Stimulated activated CD4-positive, alpha-beta T cell treated with anti-CD3 and anti-CD28 coated beads, TNF-alpha, amount 100 ng/mL, for 1 hour (primary cell): ENCODE measurements at regions not wholly inside any gene's neighbourhood (a gene's known extent, or its start where the extent isn't known, plus 50 kb on each side); places are given as distances from the start of the nearest gene placed in this dataset.
"Not testable (repeated sequence)": the region's sequence is repeated elsewhere in the genome, so short reads cannot be mapped to it uniquely, and the experiment has no call there.

Source experiments
- DNase-seq, 3 donors: peaks; one replicate each; pipeline ENCODE4 v3.0.0-alpha.2; 2020; ENCODE audit warnings: low read depth in 3 of 3, low spot score in 1 of 3

- DNase-seq: not testable (repeated sequence)
These were observed 73.5 kb downstream of the NPIPA8 start for GRCh38 chr16:18263046-18263445.

DNA sequence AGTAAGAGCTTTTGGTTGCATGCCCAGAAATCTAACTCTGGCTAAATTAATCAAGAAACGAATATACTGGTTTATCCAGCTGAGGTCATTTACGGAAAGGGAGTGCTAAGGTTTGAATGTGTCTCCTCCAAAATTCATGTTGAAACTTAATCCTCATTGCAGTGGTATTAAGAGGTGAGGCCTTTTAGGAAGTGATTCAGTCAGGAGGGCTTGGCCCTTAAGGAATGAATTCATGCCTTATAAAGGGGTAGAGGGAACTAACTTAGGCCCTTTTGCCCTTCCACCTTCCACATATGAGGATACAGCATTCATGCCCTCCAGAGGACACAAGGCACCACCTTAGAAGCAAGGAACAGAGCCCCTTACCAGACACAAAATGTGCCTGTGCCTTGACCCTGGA is 74.7 kb downstream of the NPIPA8 start:
- not testable (repeated sequence) for DNase-seq

- not testable (repeated sequence) for DNase-seq
These were observed 76.9 kb downstream of the NPIPA8 start for GRCh38 chr16:18259496-18260176.

DNA sequence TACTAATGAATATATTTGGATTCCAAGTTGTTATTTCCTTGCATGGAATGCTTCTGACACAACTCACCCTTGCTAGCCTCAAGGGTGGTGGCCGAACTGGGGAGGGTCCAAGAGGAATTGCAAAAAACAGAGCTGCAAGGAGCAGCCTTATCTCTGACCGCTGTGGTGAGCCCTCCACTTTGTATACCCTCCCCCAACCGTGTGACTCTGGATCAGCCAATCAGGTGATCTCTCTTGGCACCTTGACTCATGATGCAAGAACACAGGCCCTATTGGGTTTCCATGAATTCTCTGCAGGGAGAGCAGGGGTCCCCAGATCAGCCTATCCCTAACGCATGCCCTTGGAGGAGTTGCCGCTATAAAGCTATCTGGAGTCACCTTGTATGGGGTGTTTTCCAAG is 83.6 kb downstream of the NPIPA8 start:
- DNase-seq: not testable (repeated sequence)

DNA sequence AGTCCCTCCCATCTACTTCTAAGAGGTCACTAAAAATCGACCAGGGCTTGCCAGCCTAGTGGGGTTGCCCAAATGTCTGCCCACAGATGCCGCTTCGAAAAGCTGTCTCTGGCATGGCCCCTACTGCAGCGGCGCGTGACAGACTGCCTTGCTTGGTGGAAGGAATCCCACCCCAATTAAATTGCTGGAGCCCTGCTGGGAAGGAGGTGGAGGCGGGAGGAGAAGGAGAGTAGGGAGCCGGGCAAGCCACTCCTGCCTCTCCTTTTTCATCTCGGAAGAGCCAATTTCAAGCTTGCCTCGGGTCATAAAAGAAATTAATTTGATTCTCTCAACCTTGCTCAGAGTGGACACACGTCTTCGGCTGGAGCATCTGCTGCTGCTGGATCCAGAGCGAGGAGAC is 106.0 kb downstream of the NPIPA8 start:
- not testable (repeated sequence) for DNase-seq

DNA sequence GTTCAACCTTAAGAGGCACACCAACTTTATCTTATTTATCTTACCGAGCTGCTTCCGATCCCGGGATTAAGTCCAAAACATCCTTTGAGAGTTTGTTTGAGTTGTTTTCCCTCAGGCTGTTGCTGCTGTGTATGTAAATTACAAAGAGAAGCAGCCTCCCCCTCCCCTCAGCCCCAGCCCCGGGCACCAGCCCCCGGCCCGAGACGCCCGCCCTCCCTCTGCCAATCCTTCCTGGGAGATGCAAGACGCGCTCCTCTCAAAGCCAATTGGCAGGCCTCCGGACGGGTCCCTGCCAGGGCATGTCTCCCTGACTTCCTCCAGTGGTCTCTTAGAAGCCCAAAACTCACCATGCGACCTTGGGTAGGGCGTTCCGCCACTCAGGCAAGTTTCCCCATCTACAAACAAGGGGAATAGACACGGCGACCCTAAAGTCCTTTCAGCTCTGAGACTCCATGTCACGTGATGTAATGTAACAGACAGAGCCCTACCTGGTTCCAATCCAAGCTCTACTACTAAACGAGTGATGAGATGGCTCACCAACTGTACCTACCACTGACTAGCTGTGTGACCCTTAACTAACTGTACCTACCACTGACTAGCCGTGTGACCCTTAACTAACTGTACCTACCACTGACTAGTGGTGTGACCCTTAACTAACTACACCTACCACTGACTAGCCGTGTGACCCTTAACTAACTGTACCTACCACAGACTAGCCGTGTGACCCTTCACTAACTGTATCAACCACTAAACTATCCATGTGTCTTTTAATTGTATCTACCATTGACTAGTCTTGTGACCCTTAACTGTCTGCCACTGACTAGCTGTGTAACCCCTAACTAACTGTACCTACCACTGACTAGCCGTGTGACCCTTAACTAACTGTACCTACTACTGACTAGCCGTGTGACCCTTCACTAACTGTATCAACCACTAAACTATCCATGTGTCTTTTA is 114.2 kb downstream of the NPIPA8 start:
- not testable (repeated sequence) for DNase-seq

- not testable (repeated sequence) for DNase-seq
These were observed 118.8 kb downstream of the NPIPA8 start for GRCh38 chr16:18217741-18218140.

GRCh38 chr16:18216814-18217213 is 119.7 kb downstream of the NPIPA8 start:
- not testable (repeated sequence) for DNase-seq

DNA sequence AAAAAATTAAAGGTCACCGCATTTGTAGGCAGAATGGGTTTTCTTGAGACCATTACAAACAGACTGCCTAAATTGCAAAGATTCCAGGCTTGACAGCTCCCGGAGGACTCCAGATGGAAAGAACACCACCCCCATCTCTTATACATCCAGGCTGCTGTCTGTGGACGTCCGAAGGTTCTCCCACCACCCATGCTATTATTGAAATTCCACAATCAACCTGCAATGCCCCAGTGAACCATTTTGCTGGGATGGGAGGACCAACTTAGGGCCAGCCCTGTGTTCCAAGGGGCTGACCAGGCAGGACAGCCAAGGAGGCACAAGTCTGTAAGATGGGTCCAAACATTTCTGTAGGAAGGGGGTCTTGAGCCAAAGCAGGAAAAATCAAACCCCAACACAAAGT is 122.7 kb downstream of the NPIPA8 start:
- not testable (repeated sequence) for DNase-seq

DNA sequence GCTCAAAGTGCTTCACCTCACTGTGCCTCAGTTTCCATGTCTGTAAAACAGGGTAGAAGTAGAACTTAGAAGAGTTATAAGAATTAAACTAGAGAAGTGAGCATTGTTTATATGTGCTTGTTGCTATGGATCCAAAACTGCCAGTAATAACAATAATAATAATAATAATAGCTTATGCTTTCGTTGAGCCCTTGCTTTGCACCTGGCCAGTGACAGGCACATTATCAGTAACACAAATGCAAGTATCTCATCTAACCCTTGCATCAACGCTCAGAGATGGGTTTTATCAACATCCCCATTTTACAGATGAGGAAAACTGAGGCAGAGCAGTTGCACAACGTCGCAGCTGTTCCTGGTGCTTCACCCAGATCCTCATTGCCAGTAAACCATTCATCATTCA is 125.0 kb downstream of the NPIPA8 start:
- not testable (repeated sequence) for DNase-seq

DNA sequence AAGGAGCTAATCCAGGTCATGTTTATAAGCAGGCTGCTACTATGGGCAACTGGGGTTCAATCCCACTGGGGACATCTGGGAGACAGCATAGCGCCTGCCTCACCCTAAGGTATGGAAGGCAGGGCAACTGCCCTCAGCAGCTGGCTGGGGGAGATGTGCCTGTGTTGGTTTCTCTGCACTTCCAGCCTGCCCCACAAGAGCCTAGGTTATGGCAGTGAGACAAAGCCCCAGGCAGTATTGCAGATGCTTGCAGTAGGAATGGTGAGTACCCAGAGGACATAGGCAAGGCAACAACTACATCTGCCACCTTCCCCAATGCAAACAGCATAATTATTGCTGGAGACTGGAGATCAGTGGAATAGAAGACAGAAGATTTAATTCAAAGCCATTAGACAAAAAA is 131.8 kb downstream of the NPIPA8 start:
- not testable (repeated sequence) for DNase-seq

GRCh38 chr16:18204309-18204708 is 132.2 kb downstream of the NPIPA8 start:
- not testable (repeated sequence) for DNase-seq

DNA sequence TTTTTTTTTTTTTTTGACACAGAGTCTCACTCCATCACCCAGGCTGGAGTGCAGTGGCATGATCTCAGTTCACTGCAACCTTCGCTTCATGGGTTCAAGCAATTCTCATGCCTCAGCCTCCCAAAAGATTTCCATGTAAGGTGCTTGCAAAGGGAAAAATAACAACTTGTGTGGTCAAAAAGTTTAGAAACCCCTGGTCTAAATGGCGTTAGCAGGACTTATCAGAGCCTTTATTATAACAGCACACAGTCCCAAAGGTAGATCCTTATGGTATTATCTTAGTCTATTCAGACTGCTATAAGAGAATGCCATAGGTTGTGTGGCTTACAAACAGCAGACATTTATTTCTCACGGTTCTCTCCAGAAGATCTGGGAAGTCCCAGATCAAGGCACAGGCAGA is 135.0 kb downstream of the NPIPA8 start:
- not testable (repeated sequence) for DNase-seq

DNA sequence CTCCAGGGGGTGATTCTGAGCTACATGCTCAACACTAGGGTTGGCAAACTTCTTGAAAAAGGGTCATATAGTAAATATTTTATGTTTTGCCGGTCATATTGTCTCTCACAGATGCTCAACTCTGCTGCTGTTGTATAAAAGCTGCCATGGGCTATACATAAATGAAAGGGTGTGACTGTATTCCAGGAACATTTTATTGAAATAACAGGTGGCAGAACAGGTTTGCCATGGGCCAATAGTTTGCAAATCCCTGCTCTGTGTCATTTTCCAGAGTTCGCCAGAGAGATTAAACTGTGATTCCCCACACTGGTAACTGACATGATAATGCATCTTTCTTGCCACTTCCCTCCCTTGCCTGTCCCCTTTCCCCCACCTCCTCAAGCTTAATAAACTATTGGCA is 144.1 kb downstream of the NPIPA8 start:
- DNase-seq: not testable (repeated sequence)

DNA sequence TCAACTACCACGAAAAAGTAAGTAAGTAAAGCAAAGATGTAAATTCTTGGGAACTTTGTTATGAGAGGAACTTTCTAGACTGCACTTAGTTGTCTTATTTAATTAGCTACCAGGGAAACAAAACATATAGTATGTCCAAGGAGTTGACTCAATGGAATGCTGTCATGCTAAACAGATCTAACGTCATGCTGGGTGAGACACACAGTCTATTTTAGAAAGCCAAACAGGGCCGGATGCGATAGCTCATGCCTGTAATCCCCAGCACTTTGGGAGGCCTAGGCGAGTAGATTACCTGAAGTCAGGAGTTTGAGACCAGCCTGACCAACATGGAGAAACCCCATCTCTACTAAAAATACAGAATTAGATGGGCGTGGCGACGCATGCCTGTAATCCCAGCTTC is 146.4 kb downstream of the NPIPA8 start:
- DNase-seq: not testable (repeated sequence)

DNA sequence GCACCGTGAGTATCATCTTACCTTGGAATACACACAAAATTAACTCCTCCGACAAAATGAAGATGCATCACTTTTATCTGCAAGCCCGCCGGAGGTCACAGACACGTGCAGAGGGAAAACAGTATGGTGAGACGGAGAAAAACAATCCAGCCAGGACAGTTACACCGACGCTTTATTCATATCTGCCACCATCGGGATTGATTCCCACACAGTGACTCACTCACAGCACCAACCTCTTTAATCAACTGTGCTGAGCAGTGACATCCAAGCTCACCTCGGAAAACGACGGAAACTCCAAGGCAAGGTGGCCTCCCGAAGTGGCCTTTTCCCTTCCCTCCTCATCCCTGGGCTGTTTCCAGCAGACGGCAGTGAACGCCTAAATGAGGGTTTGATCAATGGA is 151.8 kb downstream of the NPIPA8 start:
- DNase-seq: not testable (repeated sequence)

- not testable (repeated sequence) for DNase-seq
These were observed 155.5 kb downstream of the NPIPA8 start for GRCh38 chr16:18181028-18181427.

DNA sequence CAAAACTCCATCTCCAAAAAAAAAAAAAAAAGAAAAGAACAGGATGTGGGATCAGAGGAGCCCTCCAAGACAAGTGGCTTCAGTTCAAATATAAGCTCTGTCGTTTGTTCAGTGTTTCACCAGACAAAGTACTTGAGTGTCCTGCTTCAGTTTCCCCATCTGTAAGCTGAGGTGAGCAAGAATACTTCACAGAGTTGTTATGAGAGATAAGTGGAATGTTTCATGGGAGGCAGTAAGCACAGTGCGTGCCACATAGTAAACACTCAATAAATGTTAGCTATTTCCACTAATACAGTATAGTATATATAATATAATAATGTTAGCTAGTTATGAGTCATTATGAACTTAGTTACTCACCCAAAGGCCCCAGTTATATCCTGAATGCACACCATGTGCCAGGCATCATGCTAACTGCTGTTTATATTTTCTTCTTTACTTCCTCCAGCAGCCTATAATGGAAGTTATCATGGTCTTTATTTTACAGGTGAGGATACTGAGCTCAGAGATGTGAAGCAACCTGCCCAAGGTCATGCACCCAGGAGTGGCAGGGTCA is 162.5 kb downstream of the NPIPA8 start:
- not testable (repeated sequence) for DNase-seq

DNA sequence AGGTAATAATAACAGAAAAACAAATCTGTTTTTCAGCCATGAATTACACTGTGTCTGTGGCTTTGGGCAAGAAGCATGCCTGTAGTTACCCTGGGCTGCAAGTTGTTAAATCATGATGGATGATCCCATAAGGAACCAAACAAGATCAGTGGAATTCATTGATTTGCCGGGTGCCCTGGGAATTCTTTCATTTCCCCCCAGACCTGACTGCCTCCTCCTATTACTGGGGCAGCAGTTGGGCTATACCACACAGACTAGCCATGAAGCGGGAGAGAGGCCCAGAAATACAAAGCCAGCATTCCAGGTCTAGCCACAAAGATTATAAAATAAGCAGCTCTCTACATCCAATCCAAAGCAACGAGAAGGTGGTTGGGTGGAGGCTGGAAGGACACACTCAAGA is 174.2 kb downstream of the NPIPA8 start:
- DNase-seq: not testable (repeated sequence)

DNA sequence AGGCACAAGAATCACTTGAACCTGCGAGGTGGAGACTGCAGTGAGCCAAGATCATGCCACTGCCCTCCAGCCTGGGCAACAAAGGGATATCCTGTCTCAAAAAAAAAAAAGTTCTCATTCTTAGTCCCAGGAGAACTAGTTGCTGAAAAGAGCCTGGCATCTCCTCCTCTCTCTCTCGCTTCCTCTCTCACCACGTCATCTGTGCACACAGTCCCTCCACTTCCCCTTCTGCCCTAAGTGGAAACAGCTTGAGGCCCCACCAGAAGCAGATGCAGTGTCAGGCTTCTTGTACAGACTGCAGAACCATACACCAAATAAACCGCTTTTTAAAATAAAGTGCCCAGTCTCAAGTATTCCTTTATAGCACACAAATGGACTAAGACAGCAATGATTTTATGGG is 175.3 kb downstream of the NPIPA8 start:
- DNase-seq: not testable (repeated sequence)

GRCh38 chr16:18159185-18159584 is 177.4 kb downstream of the NPIPA8 start:
- DNase-seq: not testable (repeated sequence)

DNA sequence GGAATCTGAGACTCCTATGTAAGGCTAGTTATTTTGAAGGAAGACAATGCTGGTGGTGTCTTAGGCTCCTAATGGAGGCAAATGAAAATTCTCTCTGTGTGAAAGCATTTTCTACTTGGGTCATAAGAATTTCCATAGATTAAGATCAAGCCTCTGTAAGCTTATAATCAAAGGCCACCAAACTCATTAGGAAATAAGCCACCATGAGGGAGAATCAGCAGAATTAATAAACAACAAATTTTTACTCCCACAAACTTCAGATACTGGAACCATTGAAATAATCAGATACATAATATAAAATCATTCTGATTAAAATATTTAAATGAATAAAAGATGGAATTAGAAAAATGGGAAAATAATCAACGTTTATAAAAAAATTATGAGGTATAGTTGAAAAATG is 178.7 kb downstream of the NPIPA8 start:
- not testable (repeated sequence) for DNase-seq
